SK-MEL-5 (cell line): ENCODE measurements at regions not wholly inside any gene's neighbourhood (a gene's known extent, or its start where the extent isn't known, plus 50 kb on each side); places are given as distances from the start of the nearest gene placed in this dataset.
"Not testable (repeated sequence)": the region's sequence is repeated elsewhere in the genome, so short reads cannot be mapped to it uniquely, and the experiment has no call there.

Experiments used
- DNase-seq: peaks from one replicate; pipeline ENCODE4 v3.0.0-alpha.2; 2016; ENCODE audit warnings: low read depth, low spot score
- in situ Hi-C: cut with HindIII; loops from 2 replicates; pipeline ENCODE4 v1.10.0; 2016; ENCODE audit warnings: low sequenced_read_pairs, high pct_unique_total_duplicates, low pct_unique_long_range_greater_than_20kb

- DNase-seq: no peak
- in situ Hi-C loops: no loop called here
Measured at GRCh38 chr20:56720620-56721213, 91.6 kb downstream of the TFAP2C start.

GRCh38 chr20:56722042-56722441 lies 92.9 kb downstream of the TFAP2C start:
- in situ Hi-C loops: no loop called here
- no peak for DNase-seq

- in situ Hi-C loops: no loop called here
- DNase-seq: no peak
Measured at GRCh38 chr20:56723331-56723730, 94.2 kb downstream of the TFAP2C start.

DNA sequence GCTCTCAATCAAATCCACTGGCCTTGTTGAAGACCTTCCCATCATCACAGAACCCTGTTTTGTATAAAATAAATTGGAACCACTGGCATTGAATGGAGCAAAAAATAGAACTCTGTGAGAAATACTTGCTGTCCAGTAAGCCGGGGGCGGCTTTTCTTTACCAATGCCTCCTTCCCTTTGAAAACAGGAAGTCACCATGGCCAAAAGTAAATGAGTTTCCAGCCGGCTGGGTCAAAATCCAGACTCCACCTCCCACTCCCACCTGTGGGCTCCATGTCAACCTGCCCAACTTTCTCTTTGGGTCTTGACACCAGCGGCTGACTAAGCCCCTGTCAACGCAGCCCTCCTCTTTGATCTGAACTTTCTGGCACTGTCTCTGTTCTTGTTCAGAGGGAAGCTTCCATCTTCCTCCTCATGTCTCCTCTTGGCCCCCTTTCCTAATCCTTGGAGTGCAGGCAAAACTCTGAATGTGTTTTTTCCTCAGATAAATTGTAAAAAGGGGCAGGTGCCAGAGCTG lies 95.2 kb downstream of the TFAP2C start:
- in situ Hi-C loops: no loop called here
- DNase-seq: no peak

DNA sequence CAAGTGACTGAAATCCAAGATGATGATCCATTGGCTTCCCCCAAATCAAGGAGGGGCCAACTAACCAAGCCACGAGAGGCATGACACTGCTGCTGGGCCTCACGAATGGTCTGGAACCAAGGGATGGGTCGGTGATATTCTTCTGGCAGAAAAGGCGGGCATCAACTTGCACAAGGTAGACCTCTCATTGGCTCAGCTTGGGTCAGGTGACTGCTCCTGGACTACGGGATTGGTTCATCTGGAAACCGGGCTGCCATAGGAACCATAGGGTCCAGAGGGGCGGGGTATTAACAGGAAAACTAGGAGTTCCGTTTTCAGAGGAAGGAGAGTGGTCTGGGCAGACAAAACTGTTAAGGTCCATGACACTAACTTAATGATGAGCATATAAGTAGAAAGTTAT lies 100.9 kb downstream of the TFAP2C start:
- no peak for DNase-seq
- in situ Hi-C loops: no loop called here

DNA sequence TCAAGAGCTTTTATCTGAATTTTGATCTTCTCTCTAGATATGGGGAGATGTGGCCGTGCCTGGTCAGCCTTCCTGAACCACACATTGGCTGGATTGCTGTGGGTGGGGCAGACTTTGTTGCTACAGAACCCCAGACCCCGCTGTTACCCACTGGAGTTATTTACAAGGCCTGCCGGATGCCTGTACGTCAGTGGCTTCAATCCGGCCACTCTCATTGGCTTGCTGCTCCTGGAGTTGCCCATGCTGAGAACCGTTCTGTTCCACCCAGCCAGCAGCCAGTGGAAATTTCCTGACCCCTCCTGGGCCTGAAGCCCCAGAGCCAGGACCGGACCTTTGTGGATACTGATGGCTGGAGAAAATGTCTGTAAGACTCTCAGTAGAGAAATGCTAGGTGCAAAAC lies 101.9 kb downstream of the TFAP2C start:
- in situ Hi-C loops: no loop called here
- DNase-seq: no peak

DNA sequence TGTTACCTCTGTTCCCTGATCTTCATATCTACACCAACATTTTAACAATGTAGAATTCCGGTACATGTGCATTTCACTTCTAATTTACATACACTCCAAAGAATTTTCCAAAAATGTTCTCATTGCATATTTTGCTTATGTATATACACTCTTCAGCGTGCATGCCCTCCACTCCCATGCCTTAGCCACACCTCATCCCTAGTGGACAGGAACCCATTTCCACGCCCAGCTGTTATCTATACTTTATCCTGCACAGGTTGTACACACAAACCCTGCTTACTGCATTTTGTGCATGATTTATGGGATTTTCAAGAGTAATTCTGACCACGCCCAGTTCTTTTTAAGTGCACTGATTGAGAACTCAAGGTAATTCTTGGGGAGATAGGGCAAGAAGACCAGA lies 102.4 kb downstream of the TFAP2C start:
- no peak for DNase-seq
- in situ Hi-C loops: no loop called here

DNA sequence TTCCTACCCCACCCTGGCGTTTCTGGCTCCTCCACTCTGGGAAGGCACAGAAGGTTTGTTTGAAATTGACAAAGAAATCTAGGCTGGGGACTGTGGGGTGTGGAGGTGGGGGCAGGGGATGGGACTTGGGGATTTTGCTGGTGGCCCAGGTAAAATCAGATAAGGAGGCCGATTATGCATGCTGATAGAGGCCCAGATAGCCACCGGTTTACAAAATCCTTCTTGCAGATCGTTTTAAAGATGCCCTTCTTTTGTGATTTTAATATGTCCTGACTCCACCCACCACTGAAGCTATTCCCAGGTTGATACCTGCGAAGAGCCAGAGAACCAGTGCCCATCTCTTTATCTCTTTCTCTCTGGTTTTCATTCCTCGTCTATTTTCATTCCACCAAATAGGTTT lies 104.9 kb downstream of the TFAP2C start:
- no peak for DNase-seq
- in situ Hi-C loops: no loop called here

DNA sequence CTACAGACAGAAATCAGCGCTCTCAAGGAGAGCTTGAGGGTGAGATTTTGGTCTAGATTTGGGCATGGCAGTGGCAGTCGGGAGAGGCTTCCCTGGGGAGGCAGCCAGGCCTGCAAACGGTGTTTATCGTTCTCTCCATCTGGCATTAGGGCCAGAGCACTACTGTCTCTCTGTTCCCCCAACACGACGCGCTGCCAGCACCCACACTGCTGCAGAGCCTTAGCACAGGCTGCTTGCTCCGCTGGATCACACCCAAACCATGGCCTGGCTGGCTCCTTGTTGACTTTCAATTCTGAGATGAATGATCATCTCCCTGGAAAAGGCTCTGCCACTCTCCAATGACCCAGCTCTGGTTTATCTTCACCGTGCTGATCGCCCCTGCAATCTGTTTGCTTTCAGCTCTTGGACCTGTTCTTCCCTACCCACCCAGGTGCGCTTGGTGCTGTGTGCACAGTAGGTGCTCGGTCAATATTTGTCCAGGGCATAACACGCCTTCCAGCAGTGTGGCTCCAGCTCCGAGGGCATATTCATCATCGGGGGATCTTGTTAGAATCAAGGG lies 106.1 kb downstream of the TFAP2C start:
- in situ Hi-C loops: no loop called here
- DNase-seq: no peak

- no peak for DNase-seq
- in situ Hi-C loops: no loop called here
Measured at GRCh38 chr20:56736285-56736857, 107.3 kb downstream of the TFAP2C start.

DNA sequence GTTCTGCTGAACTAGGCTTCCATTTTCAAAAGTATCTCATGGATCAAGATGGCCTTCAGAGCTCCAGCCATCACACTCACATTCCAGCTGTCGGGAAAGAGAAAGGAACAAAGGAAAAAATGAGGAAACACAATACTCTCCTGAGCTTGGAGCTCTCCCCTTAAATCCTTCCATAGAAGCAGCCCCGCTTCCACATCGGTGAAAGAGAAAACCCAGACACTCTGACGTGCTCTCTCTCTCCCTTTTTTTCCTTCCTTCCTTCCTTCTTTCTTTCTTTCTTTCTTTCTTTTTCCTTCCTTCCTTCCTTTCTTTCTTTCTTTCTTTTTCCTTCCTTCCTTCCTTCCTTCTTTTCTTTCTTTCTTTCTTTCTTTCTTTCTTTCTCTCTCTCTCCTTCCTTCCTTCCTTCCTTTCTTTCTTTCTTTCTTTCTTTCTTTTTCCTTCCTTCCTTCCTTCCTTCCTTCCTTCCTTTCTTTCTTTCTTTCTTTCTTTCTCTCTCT lies 115.3 kb downstream of the TFAP2C start:
- in situ Hi-C loops, DNase-seq: not testable (repeated sequence)

GRCh38 chr20:56748476-56749377 lies 119.6 kb downstream of the TFAP2C start:
- in situ Hi-C loops: no loop called here
- DNase-seq: no peak

DNA sequence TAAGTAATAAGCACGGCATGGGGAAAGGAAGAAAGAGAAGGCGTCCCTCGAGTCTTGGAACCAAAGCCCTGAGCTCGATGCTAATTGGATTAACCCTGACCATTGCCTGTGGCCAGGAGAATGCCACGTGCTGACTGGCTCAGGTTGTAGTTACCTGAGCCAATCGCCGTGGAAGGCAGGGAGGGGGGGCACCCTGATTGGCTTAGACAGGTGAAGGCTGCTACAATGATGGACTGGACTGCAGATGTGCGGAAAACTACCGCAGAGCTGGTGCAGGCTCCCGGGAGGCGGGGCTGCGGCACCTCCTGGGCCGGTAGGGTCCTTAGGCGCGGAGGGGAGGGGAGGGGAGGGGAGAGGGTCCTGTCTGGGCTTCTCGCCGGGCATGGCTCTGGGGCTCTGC lies 121.3 kb downstream of the TFAP2C start:
- in situ Hi-C loops: no loop called here
- no peak for DNase-seq

GRCh38 chr20:56752274-56752673 lies 123.2 kb downstream of the TFAP2C start:
- in situ Hi-C loops: no loop called here
- DNase-seq: no peak

DNA sequence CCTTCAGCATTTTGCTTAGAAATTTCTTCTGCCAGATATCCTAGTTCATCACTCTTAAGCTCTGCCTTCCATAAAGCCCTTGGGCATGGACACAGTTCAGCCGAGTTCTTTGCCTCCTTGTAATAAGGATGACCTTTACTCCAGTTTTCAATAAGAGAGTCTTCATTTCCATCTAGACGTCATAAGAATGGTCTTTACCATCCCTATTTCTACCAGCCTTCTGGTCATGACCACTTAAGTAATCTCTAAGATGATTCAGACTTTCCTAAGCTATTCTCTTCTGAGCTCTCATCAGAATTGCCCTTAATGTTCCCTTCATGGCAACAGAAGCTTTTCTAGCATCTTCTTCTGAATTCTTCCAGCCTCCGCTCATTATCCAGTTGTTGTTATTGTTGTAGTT lies 126.1 kb downstream of the TFAP2C start:
- in situ Hi-C loops: no loop called here
- DNase-seq: peak; percentile 53

DNA sequence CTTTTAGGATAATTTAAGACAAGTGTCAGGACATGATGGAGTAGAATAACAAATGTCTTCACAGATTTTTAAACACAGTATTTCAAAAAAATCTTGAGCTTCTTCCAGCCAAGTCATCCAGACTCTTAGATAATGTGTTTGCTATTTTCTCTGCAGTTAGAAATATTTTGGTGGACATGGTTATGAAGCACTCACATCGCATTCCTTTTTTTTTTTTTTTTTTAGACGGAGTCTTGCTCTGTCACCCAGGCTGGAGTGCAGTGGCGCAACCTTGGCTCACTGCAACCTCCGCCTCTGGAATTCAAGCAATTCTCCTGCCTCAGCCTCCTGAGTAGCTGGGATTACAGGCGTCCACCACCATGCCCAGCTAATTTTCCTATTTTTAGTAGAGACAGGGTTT lies 127.6 kb downstream of the TFAP2C start:
- DNase-seq, in situ Hi-C loops: not testable (repeated sequence)

DNA sequence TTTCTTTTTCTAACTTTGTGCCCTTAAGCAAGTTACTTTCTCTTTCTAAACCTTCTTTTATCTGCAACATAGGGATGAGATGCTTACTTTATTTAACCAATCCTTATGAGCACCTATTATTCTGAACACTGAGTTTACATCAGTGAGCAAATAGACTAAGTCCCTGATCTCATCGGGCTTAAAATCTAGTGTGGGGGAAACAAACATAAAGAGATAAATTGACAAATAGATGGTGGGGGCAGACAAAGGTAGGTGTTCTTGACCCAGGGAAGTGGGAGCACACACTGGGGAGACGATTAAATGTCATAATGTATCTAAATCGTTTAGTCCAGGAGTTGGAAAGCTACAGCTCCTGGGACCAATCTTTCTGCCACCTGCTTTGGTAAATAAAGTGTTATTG lies 129.6 kb downstream of the TFAP2C start:
- DNase-seq: no peak
- in situ Hi-C loops: no loop called here

GRCh38 chr20:56759741-56760278 lies 130.7 kb downstream of the TFAP2C start:
- DNase-seq: no peak
- in situ Hi-C loops: no loop called here
